Ishikawa (cell line): ENCODE measurements at regions not wholly inside any gene's neighbourhood (a gene's known extent, or its start where the extent isn't known, plus 50 kb on each side); places are given as distances from the start of the nearest gene placed in this dataset.

ENCODE experiments used
- CEBPB ChIP-seq: IDR thresholded peaks from 2 replicates; pipeline ENCODE4 v1.6.1; 2012
- CREB1 ChIP-seq: IDR thresholded peaks from 2 replicates; pipeline ENCODE4 v1.6.1; 2012; ENCODE audit warnings: low read depth
- EGR1 ChIP-seq: IDR thresholded peaks from 2 replicates; pipeline ENCODE4 v1.6.1; 2012
- EP300 ChIP-seq: IDR thresholded peaks from 2 replicates; pipeline ENCODE4 v1.6.1; 2012; ENCODE audit warnings: borderline replicate concordance
- FOXM1 ChIP-seq: IDR thresholded peaks from 2 replicates; pipeline ENCODE4 v1.6.1; 2012; ENCODE audit warnings: low read depth, borderline replicate concordance
- NFIC ChIP-seq: IDR thresholded peaks from 2 replicates; pipeline ENCODE4 v1.6.1; 2012
- RAD21 ChIP-seq: IDR thresholded peaks from 2 replicates; pipeline ENCODE4 v1.6.1; 2012; ENCODE audit warnings: low read depth
- TAF1 ChIP-seq: IDR thresholded peaks from 2 replicates; pipeline ENCODE4 v1.6.1; 2012; ENCODE audit warnings: low read depth, mild to moderate bottlenecking
- TCF12 ChIP-seq: IDR thresholded peaks from 2 replicates; pipeline ENCODE4 v1.6.1; 2012; ENCODE audit warnings: low read depth
- TEAD4 ChIP-seq: IDR thresholded peaks from 2 replicates; pipeline ENCODE4 v1.6.1; 2012
- YY1 ChIP-seq: IDR thresholded peaks from 2 replicates; pipeline ENCODE4 v1.6.1; 2012; ENCODE audit warnings: low read depth
- ZBTB7A ChIP-seq: IDR thresholded peaks from 2 replicates; pipeline ENCODE4 v1.6.1; 2012; ENCODE audit warnings: low read depth
- TF ChIP-seq, protein P1 (sequence below): IDR thresholded peaks from 2 replicates; pipeline ENCODE4 v1.6.1; 2012
- TF ChIP-seq, protein P2 (sequence below): IDR thresholded peaks from 2 replicates; pipeline ENCODE4 v1.6.1; 2012
- TF ChIP-seq, protein P3 (sequence below): IDR thresholded peaks from 2 replicates; pipeline ENCODE4 v1.6.1; 2012; ENCODE audit warnings: low read depth, mild to moderate bottlenecking

DNA sequence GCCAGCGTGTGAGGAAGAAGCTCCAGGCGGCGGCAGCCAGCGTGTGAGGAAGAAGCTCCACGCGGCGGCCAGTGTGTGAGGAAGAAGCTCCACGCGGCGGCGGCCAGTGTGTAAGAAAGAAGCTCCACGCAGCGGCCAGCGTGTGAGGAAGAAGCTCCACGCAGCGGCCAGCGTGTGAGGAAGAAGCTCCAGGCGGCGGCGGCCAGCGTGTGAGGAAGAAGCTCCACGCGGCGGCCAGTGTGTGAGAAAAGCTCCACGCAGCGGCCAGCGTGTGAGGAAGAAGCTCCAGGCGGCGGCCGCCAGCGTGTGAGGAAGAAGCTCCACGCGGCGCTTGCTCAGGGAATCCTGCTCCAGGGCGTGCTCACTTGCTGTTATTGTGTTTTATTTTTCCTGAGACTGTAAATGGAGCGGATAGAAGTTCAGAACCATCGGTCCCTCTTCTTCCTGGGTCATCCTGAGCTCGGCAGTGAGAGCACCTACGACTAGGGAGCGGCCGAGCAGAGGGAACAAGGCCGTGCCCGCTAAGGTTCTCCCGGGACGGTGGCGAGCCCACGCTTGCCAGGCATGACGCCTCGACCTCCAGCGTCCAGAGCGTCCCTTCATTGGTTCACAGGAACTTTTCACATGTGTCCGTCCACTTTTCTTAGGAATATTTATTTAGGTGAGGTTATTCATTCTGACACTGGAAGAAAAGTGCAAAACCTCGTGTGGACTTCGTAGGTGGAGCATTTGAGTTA is 94.2 kb downstream of the TMEM18 start:
- TF ChIP-seq ZBTB7A (no peak), YY1 (no peak), RAD21 (no peak), CEBPB (no peak), TCF12 (no peak)
- TF ChIP-seq, protein P1, sequence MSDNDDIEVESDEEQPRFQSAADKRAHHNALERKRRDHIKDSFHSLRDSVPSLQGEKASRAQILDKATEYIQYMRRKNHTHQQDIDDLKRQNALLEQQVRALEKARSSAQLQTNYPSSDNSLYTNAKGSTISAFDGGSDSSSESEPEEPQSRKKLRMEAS = no peak

DNA sequence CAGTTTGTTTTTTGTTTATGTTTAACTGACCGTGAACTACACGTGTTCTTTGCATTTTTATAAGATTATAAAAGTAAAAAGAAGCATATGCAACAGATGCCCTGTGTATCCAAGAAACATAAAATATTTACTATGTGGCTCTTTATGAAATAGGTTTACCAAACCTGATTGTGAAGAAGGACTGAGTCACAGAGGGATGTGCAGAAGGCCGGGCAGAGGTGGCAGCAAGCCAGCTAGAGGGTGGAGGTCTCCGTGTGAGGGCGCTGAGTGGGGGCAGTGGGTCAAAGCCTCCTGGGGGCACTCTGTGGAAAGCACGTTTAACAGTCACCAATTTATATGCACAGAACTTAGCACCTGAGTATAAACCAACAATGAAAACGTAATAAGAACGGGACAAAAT is 97.2 kb downstream of the TMEM18 start:
- no peak for TF ChIP-seq CREB1
- no peak for TF ChIP-seq RAD21
- TF ChIP-seq TAF1 = no peak
- no peak for TF ChIP-seq TCF12
- TF ChIP-seq TEAD4 = no peak
- TF ChIP-seq, protein P2, sequence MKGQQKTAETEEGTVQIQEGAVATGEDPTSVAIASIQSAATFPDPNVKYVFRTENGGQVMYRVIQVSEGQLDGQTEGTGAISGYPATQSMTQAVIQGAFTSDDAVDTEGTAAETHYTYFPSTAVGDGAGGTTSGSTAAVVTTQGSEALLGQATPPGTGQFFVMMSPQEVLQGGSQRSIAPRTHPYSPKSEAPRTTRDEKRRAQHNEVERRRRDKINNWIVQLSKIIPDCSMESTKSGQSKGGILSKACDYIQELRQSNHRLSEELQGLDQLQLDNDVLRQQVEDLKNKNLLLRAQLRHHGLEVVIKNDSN = no peak
- TF ChIP-seq EP300 = no peak
- no peak for TF ChIP-seq ZBTB7A
- TF ChIP-seq CEBPB = no peak
- TF ChIP-seq, protein P3, sequence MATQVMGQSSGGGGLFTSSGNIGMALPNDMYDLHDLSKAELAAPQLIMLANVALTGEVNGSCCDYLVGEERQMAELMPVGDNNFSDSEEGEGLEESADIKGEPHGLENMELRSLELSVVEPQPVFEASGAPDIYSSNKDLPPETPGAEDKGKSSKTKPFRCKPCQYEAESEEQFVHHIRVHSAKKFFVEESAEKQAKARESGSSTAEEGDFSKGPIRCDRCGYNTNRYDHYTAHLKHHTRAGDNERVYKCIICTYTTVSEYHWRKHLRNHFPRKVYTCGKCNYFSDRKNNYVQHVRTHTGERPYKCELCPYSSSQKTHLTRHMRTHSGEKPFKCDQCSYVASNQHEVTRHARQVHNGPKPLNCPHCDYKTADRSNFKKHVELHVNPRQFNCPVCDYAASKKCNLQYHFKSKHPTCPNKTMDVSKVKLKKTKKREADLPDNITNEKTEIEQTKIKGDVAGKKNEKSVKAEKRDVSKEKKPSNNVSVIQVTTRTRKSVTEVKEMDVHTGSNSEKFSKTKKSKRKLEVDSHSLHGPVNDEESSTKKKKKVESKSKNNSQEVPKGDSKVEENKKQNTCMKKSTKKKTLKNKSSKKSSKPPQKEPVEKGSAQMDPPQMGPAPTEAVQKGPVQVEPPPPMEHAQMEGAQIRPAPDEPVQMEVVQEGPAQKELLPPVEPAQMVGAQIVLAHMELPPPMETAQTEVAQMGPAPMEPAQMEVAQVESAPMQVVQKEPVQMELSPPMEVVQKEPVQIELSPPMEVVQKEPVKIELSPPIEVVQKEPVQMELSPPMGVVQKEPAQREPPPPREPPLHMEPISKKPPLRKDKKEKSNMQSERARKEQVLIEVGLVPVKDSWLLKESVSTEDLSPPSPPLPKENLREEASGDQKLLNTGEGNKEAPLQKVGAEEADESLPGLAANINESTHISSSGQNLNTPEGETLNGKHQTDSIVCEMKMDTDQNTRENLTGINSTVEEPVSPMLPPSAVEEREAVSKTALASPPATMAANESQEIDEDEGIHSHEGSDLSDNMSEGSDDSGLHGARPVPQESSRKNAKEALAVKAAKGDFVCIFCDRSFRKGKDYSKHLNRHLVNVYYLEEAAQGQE = no peak
- TF ChIP-seq NFIC = no peak
- no peak for TF ChIP-seq YY1

DNA sequence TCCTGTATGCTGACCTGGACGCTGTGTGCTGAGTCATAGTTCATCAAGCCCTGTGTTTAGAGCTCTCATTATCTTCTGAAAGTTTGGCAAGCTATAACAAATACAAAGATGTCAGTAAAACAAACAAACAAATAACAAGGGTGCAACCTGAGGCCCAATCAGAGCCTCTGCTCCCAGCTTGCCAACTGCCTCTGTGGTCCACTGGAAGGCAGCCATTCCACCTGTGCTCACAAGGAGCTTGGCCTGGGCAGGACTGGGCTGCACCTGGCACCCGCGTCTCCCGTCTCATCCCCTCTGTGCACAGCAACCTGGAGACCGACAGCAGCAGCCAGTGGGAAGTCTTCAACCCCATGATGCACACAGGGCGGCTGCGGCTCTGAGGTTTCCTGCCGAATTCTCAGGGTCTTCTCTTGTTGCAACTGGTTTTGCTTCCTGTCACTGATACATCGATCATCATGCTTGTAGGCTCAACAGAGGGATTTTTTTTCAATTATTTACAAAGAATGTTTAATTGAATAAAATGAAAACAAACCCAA is 97.8 kb downstream of the TMEM18 start:
- TF ChIP-seq, protein P2 = no peak
- TF ChIP-seq NFIC (no peak), CREB1 (no peak), ZBTB7A (no peak), FOXM1 (no peak), CEBPB (no peak), TAF1 (no peak), EGR1 (no peak), EP300 (no peak), RAD21 (no peak), TCF12 (no peak), TEAD4 (no peak), YY1 (no peak)
- TF ChIP-seq, protein P3 = no peak
- TF ChIP-seq, protein P1 = no peak

DNA sequence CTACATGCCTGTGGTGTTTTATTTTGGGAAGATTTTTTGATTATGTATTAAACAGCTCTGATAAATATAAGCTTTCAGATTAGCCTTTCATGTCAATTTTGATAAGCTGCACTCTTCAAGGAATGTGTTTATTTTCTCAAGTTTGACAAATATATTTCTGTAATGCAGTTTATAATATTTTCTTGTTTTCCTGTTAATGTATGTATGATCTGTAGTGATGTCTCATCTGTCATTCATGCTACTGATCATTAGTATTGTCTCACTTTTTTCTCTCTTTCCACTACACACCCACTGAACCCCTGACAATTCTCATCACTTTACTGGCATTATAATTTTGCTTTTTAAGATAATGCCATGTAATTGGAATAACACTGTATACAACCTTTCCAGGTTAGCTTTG is 100.9 kb downstream of the TMEM18 start:
- no peak for TF ChIP-seq CEBPB
- TF ChIP-seq EP300 = no peak
- TF ChIP-seq, protein P1 = no peak
- TF ChIP-seq, protein P2 = no peak
- TF ChIP-seq RAD21 = no peak
- TF ChIP-seq, protein P3 = no peak
- no peak for TF ChIP-seq TCF12
- TF ChIP-seq YY1 = no peak
- TF ChIP-seq CREB1 = no peak
- TF ChIP-seq NFIC = no peak
- TF ChIP-seq ZBTB7A = no peak
- no peak for TF ChIP-seq EGR1
